Stimulated activated CD4-positive, alpha-beta T cell treated with anti-CD3 and anti-CD28 coated beads, Interleukin-1b, Interleukin-23, amount 100 ng/mL, for 24 hours (primary cell): ENCODE measurements at regions not wholly inside any gene's neighbourhood (a gene's known extent, or its start where the extent isn't known, plus 50 kb on each side); places are given as distances from the start of the nearest gene placed in this dataset.
"Not testable (repeated sequence)": the region's sequence is repeated elsewhere in the genome, so short reads cannot be mapped to it uniquely, and the experiment has no call there.

Experiments
- DNase-seq, 4 experiments: peaks; one replicate each; pipeline ENCODE4 v3.0.0-alpha.2; 2020; ENCODE audit warnings: low read depth in 4 of 4, low spot score in 1 of 4

DNA sequence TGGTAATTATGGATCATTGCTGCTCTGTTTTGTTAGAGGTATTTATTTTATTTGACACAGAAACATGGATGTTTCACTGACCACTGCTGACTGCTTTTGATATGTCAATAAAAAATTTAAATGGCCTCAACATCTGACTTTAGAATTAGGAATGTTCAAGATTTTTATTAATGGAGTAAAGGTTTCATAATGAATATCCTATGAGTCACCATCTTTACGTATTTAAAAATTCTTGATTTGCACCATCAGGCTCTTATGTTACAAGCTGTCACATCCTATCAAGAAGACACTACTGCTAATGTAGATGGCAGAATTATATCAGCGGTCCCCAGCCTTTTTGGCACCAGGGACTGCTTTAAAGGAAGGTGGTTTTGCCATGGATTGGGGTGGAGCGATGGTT, 578.7 kb upstream of the NRP1 start:
- no peak for DNase-seq

DNA sequence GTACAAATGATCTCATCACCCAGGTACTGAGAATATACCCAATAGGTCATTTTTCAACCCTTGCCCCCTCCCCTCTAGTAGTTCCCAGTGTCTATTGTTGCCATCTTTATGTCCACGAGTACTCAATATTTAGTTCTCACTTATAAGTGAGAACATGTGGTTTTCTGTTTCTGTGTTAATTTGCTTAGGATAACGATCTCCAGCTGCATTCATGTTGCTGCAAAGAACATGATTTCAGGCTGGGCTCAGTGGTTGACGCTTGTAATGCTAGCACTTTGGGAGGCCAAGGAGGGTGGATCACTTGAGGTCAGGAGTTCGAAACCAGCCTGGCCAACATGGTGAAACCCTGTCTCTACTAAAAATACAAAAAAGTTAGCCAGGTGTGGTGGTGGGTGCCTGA, 575.0 kb upstream of the NRP1 start:
- not testable (repeated sequence) for DNase-seq

DNA sequence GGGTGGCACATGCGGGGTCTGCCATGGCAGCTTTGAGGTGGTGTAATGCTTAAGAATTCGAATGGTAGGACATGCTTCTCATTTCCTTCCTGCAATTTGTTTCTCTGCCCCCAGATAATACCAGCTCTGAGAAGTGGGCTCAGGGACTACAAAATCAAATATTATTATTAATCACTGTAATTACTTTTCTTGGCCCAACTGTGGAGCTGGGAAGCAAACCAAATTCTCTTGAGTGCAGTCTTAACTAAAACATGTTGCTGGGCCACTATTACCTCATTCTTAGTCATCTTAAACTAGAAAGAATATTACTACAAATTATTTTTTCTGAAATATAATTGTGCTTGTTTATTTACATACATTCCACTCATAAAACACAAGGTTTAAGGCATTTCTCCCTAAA, 566.7 kb upstream of the NRP1 start:
- no peak for DNase-seq

DNA sequence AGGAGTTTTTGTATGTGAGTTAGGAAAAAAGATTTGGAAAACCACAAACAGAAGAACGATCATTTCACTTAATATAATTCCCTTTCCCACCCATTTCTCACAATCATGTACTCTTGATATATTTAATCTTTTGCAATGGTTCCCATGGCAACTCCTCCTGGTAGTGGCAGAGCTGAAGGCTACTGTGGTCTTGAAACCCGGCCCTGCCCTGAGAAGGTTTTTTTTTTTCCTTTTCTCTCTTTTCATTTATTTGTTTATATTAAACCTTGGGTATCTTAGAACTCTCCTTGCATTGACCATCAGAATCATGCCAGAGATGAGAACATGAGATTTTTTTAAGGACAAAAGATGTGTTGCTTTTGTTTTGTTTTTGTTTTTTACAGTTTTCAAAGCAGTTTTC, 566.1 kb upstream of the NRP1 start:
- DNase-seq = no peak

DNA sequence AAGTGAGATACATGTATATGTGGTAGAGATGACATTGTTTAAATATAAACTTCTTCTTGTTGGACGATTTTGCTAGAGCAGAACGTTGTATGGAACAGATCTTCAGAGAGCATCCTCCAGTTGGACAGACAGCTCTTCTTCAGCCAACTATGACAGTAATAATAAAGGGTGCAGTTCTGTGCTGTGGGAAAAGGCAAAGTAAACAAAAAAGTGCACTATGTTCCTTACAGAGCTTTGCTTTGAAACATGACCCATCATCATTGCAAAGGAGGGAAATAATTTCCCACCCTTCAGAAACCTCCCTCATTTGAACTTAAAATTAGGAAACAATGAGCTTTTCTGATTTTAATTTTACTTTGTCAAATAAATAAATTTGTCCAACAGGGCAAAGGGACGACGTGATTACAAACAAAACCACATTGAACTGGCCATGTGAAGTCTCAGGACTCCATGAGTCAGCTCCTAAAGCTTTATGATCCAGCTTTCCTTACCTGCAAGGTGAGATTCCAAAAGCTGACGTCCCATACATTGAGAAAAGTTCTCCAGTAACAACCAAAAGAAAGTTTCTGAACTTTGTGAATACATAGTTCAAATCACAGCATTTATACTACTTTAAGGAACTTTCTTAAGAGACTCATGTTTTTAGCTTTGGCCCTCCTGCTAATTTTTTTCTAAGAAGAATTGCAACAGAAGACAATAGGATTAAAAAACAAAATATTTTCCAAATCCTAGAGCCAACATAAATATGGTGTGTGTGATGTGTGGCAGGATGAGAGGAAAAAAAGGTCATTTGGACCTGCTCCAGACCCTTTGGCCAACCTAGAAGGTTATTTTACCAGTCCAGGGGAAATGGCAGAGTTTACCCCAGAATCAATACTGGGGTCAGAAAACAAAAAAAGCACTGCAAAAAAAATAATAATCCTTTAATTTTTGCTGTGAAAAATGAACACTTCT, 565.4 kb upstream of the NRP1 start:
- no peak for DNase-seq

DNA sequence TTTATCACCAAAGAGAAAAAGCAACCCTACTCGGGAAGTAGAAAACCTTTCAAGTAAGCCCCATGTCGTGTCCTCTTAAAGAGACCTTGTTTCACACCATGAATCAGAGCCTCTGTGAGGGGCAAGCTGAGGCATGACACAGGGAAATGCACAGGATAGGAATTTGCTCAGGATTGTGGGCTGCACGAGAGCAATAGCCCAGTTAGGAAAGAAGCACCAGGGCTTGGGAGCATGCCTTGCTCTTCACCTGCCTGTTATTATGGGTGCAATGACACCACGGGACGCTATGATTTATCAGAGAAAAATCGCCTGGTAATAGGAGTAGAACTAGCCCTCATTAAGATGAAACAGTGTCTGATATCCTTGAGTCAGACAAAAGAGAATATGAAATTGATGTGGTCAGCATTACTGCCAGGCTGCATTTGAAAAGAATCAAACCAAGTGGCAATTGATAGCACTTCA, 562.9 kb upstream of the NRP1 start:
- DNase-seq = no peak

DNA sequence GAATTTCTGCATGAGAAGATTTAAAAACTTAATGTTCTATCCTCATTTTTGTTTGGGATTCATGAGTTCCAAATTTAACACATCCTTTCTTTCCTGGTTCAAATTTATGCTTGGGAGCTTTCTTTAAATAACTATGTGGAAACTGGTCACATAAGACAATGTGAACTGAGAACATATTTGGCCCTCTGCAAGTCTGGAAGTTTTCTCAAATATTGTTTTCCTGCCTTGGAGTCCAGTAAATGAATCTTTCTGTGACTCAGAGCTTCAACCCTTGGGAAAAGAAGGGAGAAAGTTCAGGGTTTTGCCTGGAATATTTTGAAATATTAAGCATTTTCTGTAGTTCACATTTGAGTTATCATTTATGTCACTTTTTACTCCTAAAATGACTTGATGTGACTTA, 559.0 kb upstream of the NRP1 start:
- DNase-seq = no peak

DNA sequence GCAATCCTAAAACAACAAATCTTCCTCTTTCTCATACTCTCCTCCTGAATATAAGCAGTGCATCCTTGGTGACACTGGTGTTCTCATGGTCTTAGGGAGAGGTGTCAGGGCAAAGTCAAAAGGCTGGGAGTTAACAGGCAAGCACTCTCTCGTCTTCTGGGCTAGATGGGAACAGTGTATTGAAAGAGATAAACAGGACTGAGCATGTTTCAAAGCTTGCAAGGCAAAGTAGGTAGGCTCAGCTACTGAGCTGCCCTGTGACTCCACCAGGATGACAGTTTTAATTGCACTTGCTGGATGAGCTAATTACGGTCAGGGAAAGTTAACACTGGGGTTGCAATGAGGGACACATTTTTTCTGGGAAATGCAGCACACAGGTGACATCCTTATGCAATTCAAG, 554.9 kb upstream of the NRP1 start:
- DNase-seq = no peak

DNA sequence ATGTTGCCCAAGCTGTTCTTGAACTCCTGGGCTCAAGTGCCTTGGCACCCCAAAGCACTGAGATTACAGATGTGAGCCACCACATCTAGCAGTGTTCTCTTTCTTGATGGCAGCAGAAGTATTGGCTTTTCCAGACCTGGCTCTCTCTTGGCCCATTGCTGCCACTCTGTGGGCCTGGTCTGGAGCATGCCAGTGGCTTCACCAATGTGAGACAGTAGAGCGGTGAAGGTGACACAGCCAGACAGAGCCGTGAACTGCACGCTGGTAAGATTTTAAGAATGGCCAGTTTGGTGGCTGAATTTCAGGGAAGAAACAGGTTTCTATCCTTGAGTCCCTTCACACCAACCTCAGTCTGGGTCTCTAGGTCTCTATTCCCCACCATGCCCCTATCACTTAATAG, 552.7 kb upstream of the NRP1 start:
- DNase-seq = no peak

DNA sequence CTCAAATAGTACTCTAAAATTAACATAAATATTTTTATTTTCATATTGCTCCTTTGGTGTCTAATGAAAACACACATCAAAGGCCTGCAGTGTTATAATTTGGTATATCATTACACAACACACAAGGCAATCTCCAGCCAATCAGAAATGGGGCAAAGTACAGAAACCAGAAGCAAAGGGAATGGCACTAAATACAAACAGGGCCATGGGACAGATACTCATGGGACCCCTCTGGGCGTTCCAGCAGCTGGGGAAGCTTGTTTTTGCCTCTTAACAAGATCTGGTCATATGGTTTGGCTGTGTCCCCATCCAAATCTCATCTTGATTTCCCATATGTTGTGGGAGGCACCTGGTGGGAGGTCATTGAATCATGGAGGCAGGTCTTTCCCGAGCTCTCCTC, 551.8 kb upstream of the NRP1 start:
- DNase-seq = no peak

DNA sequence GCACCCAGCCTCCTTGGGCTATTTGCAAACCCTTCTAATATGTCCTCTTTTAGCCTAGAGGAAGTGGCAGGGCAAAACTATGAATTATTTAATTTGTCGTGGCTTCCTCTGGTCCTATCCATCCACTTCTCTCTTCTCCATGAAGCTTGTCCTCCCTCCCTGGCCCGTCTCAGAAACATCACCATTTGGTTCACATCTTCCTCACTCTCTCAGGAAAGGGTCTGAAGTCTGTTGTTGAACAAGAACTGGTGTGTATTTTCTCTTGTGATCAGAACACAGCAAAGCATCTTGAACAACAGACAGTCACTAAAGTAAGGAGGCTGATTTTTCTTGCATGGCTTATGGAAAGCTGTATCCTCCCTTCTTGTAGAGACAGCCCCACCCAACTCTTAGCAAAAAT, 550.1 kb upstream of the NRP1 start:
- DNase-seq = no peak

DNA sequence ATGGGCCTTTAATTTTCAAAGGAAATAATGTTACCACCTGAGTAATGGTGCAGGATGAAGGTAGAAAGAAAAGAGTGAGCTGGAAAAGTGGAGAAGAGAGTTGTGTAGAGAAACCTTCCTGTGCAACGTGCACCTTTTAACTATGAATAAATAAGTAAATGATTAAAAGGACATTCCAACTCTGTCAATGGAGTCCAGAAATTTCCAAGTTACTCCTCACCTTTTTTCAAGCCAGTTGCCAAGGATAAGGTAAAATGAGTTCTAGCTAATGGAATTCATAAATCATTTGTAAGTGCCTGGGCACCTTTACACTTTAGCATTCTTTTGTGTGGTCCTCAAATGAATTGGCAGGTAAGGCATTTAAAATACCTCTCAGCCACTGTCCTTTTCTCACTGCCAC, 549.4 kb upstream of the NRP1 start:
- no peak for DNase-seq

DNA sequence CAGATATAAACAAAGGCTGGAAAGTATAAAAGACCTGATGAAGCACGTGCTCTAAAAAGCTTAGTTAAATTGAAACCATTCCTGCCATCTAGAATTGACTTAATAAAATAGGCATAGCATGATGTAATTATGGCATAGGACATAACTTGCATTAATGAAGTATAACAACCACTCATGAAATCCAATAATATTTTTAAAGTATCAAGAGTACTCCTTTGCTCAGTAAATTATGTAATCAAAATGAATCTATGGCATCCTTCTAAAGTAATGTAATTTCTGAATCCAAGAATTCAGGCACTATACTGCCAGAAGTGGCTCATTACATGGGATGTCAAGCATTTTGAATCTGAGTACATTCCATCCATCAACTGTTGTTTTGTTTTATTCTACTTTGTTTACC, 548.5 kb upstream of the NRP1 start:
- DNase-seq = no peak

DNA sequence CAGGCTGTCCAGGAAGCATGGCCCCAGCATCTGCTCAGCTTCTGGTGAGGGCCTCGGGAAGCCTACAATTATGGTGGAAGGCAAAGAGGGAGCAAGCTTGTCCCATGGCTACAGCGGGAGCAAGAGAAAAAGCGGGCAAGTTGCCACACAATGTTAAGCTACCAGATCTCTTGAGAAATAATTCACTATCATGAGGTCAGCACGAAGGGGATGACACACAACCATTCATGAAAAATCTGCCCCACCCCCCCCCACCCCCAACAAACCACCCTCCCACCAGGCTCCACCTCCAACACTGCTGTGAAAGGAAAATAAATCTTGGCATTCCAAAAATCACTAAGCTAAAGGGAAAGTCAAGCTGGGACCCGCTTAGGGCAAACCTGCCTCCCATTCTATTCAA, 545.8 kb upstream of the NRP1 start:
- DNase-seq = no peak

DNA sequence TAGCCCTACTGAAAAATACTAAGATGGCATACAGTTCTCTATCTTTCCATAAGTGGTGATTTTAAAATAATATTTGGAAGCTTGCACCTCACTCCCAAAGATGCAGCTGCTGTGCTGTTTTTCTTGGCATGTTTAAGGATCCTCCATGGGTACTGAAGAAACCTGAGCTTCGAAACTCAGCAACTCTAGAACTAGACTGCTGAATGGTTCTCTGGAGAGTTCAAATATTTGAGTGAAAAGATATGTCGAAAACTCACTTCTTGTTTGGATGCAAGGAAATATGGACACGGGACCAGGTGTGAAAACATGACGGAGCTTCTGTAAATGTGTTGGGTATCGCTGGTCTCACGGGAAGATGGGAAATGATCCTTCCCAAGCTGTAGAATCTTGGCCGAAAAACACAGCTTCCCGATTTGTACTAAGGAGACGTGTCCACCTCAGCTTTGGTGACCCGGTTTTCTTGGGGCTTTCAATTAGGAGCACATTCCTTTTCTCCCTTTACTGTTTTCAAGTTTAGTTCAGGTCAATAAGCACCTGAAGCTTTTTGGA, 543.8 kb upstream of the NRP1 start:
- DNase-seq = no peak

DNA sequence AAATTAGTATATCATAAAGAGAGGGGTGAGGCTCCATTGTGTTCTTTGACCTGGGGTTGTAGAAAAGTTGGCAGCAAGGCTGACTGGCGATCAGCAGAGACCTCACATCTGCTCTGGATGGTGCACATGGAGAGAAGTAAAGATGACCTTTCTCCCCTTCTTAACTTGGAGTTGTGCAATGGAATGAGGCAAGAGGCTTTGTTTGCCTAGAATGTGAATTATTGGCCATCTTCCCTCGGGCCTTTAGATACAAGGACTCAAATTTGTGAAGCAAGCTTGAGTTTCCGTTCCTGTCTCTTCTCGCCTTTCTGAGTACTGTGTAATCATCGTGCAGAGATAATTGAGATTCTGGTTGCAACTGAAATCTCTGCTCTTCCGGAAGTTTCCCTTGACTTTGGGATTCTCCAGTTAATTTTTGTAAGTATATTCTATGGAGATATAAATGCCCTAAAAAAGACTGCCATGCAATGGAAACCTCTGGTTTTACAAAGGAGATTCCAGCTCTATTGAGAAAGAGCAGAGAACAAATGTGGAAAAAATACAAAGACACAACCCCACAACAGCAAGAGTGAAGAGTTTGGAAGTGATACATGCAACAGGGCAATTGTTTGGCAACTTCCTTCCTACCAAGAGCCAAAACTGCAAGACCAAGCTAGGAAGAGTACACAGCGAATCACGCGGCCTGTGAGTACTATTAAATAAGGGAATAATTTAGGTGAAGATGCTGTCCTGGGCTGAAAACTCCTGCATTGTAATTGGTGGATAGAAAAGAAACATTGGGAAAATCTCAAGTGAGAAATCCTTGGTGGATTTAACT, 542.3 kb upstream of the NRP1 start:
- no peak for DNase-seq

DNA sequence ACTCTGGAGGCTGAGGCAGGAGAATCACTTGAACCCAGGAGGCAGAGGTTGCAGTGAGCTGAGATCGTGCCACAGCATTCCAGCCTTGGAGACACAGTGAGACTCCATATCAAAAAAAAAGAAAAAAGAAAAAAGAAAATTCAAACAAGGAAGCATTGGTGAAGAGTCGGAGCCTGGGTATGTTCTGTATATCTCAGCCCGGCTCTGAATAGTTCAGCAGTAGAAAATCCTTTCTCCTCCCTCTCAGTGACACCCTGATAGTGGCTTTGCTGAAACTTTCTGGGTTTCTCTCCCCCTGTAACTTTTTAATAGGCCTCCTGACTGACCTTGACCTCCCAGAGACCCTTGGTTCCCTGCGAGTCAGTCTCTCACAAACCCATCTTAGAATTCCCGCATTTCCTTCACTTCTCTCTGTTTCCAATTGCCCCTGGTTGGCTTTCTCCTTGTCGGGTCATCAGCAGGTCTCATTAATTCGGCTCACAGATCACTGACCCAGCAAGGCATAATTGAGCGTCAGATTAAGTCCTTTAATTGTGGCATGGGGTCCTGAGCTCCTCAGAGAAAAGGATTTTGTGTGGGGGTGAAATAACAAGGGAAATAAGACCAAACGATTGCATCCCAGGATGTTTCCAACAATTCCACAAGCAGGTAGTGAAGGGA, 541.6 kb upstream of the NRP1 start:
- no peak for DNase-seq

DNA sequence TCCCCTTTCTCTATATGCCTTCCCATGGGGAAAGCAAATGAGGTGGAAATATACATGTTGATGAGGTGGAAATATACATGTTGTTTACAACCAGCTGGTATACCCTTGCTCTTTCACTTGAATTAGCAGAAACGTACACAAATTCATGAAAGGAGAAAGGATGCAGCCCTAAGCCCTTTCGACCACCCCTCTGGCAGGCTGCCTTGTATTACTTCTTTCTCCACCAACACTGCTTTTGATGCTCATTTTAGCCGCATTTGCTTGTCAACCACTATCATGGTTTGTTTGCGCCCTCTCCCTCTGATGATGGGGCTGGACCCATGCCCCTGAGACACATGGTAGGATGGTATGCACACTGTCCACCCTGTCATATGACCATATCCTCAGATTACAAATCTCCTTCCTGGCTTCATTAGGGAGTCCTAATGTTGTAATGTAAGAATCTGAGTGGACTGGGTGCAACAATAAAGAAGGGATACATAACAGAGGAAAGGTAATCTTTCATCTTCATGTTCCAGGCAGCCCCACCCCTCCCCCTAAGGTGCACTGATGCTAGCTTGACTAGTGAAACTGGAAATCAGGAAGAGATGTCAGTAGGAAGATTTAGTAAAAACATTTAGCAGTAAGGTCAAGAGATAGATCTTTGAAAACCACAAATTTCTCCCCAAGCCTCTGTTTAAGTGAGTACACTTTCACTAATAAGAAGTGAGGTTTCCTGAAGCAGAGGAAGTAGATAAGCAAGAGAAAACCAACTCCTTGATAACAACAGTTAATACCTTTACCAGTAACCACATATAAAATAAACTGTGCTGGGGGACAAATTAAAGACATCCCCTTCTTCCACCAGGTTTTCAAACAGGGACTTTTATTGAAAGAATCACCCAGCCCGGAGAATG, 536.8 kb upstream of the NRP1 start:
- no peak for DNase-seq

DNA sequence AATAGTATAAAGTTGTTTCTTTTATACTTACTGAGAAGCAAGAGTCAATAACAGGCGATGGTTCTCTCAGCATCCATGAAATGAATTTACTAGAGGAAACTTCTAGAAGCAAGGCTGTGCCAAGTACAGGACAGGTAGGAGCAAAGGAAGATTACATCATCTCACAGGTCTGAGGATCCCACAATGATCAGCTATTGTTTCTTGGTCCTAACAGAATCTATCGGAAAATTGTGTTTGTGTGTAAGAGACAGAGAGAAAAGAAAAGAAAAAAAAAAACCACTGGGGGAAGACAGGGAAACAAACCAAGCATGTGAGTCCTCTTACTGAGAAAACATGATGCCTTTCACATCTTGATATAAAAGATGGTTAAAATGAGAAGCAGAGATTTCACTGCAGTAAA, 535.0 kb upstream of the NRP1 start:
- DNase-seq = no peak

DNA sequence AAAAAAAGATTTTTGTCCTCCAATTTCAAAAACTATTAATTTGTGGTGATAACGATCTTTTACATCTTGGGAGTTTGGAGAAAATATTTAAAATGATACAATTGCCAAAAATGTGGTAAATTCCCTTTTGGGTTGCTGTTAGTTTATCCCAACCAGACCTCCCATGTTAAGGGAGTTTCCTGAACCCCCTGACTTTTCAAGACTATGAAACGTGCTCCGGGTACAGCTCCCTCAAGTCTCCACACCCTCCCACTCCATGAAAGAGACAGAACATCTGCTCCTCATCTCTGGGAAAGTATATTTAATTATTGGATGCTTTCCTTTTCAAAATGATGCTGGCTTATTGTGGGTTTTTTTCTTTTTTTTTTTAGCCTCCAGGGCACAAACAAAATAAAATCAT, 534.6 kb upstream of the NRP1 start:
- DNase-seq = no peak
